ENCODE measurements at regions not wholly inside any gene's neighbourhood (a gene's known extent, or its start where the extent isn't known, plus 50 kb on each side); places are given as distances from the start of the nearest gene placed in this dataset.

GRCh38 chr2:192854031-192854430 lies 659.3 kb upstream of the TMEFF2 start:
- Histone ChIP-seq H3K79me2 (ENCODE audit: insufficient read depth, low read length) (no peaks in the 10 kb centered on the region), H3K36me3 (ENCODE audit: insufficient read depth, low read length) (no peaks in the 10 kb centered on the region), H3K9ac (ENCODE audit: low read depth, low read length, poor library complexity, severe bottlenecking) (no peak overlapping the region), H3K27me3 (ENCODE audit: insufficient read depth, low read length, poor library complexity, severe bottlenecking) (no peaks in the 10 kb centered on the region), H3K4me2 (ENCODE audit: low read depth, low read length, poor library complexity, severe bottlenecking) (no peak overlapping the region), H3K4me1 (ENCODE audit: insufficient read depth, low read length, poor library complexity, severe bottlenecking) (no peaks in the 10 kb centered on the region), H4K20me1 (ENCODE audit: insufficient read depth, low read length, poor library complexity, severe bottlenecking) (no peaks in the 10 kb centered on the region), H3K9me2 (replicated peaks; ENCODE audit: low read depth, low read length) (no peaks in the 10 kb centered on the region), H3F3A (ENCODE audit: low read depth) (no peaks in the 10 kb centered on the region), H3K9me3 (ENCODE audit: insufficient read depth, low read depth, low read length) (no peaks in the 10 kb centered on the region), H2AFZ (ENCODE audit: low read length) (no peak overlapping the region), H3K4me3 (ENCODE audit: low read length, poor library complexity, severe bottlenecking) (no peak overlapping the region)
- no peak for TF ChIP-seq EZH2phosphoT487 (IDR thresholded peaks at IDR 0.05; ENCODE audit: borderline replicate concordance)
- TF ChIP-seq CTCF (conservative IDR thresholded peaks at IDR 0.05; ENCODE audit: low read length), result no peak

- H3K9me2 ChIP-seq (replicated peaks; ENCODE audit: low read depth, low read length), result no peaks in the 10 kb centered on the region
- H3K79me2 ChIP-seq (ENCODE audit: insufficient read depth, low read length), result no peaks in the 10 kb centered on the region
- H3F3A ChIP-seq (ENCODE audit: low read depth), result no peaks in the 10 kb centered on the region
- H3K4me1 ChIP-seq (ENCODE audit: insufficient read depth, low read length, poor library complexity, severe bottlenecking), result no peaks in the 10 kb centered on the region
- H3K4me2 ChIP-seq (ENCODE audit: low read depth, low read length, poor library complexity, severe bottlenecking), result no peak overlapping the region
- no peak overlapping the region for H3K9ac ChIP-seq (ENCODE audit: low read depth, low read length, poor library complexity, severe bottlenecking)
- H3K36me3 ChIP-seq (ENCODE audit: insufficient read depth, low read length), result no peaks in the 10 kb centered on the region
- no peaks in the 10 kb centered on the region for H4K20me1 ChIP-seq (ENCODE audit: insufficient read depth, low read length, poor library complexity, severe bottlenecking)
- no peak for TF ChIP-seq CTCF (conservative IDR thresholded peaks at IDR 0.05; ENCODE audit: low read length)
- TF ChIP-seq EZH2phosphoT487 (IDR thresholded peaks at IDR 0.05; ENCODE audit: borderline replicate concordance), result no peak
- no peak overlapping the region for H2AFZ ChIP-seq (ENCODE audit: low read length)
- no peak overlapping the region for H3K4me3 ChIP-seq (ENCODE audit: low read length, poor library complexity, severe bottlenecking)
- no peaks in the 10 kb centered on the region for H3K27me3 ChIP-seq (ENCODE audit: insufficient read depth, low read length, poor library complexity, severe bottlenecking)
- no peaks in the 10 kb centered on the region for H3K9me3 ChIP-seq (ENCODE audit: insufficient read depth, low read depth, low read length)
Measured at GRCh38 chr2:192828947-192829346, 634.2 kb upstream of the TMEFF2 start.

GRCh38 chr2:192828175-192828574 lies 633.4 kb upstream of the TMEFF2 start:
- no peak overlapping the region for H3K4me3 ChIP-seq (ENCODE audit: low read length, poor library complexity, severe bottlenecking)
- H3K79me2 ChIP-seq (ENCODE audit: insufficient read depth, low read length), result no peaks in the 10 kb centered on the region
- H3K36me3 ChIP-seq (ENCODE audit: insufficient read depth, low read length), result no peaks in the 10 kb centered on the region
- H3K9me3 ChIP-seq (ENCODE audit: insufficient read depth, low read depth, low read length), result no peaks in the 10 kb centered on the region
- H3K9me2 ChIP-seq (replicated peaks; ENCODE audit: low read depth, low read length), result no peaks in the 10 kb centered on the region
- H3K4me1 ChIP-seq (ENCODE audit: insufficient read depth, low read length, poor library complexity, severe bottlenecking), result no peaks in the 10 kb centered on the region
- no peak overlapping the region for H3K4me2 ChIP-seq (ENCODE audit: low read depth, low read length, poor library complexity, severe bottlenecking)
- H2AFZ ChIP-seq (ENCODE audit: low read length), result no peak overlapping the region
- no peak overlapping the region for H3K9ac ChIP-seq (ENCODE audit: low read depth, low read length, poor library complexity, severe bottlenecking)
- H4K20me1 ChIP-seq (ENCODE audit: insufficient read depth, low read length, poor library complexity, severe bottlenecking), result no peaks in the 10 kb centered on the region
- H3K27me3 ChIP-seq (ENCODE audit: insufficient read depth, low read length, poor library complexity, severe bottlenecking), result no peaks in the 10 kb centered on the region
- TF ChIP-seq EZH2phosphoT487 (IDR thresholded peaks at IDR 0.05; ENCODE audit: borderline replicate concordance) (no peak), CTCF (conservative IDR thresholded peaks at IDR 0.05; ENCODE audit: low read length) (no peak)
- H3F3A ChIP-seq (ENCODE audit: low read depth), result no peaks in the 10 kb centered on the region
